NCI-H1694 (cell line): ENCODE measurements at regions not wholly inside any gene's neighbourhood (a gene's known extent, or its start where the extent isn't known, plus 50 kb on each side); places are given as distances from the start of the nearest gene placed in this dataset.

Experiments used
- DNase-seq: peaks from one replicate; lab custom pipeline; 2025; lab: John Stamatoyannopoulos, UW

DNA sequence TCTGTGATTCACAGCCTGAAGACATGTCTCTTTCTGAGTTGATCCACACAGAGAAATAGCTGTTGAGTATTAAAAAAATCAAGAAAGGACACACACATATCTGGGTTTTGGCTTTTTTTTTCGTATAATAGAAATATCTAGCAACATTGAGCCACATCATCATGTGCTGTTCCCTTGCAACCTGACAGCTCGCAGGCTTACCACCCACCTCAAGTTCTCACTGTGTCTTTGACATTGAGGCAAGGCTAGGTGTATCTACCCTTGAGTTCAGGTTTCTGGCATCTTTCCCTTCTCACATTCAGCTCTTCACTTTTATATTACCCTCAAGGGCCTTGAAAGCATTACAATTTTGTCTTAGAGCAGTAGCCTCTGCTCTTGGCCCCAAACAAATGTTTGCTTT, 490.3 kb upstream of the KIRREL3 start:
- DNase-seq, result no peak

GRCh38 chr11:127485541-127485940, 485.0 kb upstream of the KIRREL3 start:
- no peak for DNase-seq

DNA sequence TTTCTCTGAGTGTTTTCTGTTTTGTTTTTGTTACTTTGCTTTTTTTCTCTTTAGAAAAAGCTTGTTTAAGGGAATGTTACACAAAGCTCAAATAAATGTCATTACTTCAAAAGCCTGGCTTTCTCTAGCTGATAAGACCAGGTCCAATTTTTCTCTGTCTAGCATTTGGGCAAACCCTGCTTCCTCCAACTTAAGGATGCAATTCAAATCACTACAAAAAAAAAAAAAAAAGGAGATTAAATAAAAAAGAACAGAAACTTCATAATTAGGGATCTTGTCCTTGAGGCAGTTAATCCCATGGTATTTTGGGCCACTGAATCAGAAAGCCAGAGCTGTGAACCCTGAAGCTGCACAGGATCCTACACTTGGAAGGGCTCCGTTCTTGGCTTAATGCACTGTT, 480.8 kb upstream of the KIRREL3 start:
- DNase-seq, result no peak

DNA sequence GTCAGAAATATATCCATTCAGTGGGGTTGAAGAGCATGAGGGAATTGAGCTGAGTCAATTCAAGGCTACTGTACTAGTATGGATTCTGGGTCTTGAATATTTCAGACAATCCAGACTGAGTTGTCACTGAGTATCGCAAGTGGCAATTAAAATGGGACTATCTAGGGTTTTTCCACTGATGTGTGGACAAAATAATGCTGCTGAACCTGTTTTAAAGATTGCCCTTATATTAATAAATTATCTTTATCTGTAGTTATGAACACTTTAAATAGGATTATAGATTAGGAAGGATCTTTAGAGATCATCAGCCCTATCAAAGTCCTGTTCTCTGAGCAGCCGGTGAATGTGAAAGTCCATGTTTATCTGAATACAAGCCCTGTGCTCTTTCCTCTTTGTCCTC, 478.3 kb upstream of the KIRREL3 start:
- DNase-seq, result no peak

DNA sequence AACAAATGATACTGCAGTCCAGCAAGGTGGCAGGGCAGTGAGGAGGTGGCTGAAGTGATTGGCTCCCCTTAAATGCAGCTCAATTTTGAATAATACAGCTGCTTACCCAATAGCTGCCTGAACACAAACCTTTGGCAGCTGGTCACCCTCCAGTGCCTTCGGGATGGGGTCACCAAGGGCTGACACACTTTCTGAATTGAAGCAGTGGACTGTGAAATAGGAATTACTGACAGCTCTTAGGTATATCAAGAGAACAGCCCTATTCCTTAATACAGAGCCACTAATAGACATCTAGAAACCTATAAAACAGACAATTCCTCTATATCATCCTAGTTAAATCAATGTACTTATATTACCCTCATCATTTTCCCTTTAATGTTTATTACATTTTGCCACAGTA, 474.2 kb upstream of the KIRREL3 start:
- DNase-seq, result no peak

DNA sequence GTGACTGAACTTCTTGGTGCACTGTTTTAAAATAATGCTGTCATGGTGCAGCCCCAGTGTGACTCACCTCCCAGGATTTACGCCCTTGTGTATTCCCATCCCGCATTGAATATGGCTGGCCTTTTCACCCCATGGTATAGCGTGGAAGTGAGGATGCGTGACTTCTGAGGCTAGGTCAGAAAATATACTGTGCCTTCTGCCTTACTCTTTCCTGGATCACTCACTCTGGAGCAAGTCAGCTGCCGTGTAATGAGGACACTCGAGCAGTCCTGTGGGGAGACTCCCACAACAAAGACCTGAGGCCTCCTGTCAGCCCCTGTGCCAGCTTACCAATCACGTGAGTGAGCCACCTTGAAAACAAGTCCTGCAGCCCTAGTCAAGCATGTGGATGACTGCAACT, 471.9 kb upstream of the KIRREL3 start:
- no peak for DNase-seq

DNA sequence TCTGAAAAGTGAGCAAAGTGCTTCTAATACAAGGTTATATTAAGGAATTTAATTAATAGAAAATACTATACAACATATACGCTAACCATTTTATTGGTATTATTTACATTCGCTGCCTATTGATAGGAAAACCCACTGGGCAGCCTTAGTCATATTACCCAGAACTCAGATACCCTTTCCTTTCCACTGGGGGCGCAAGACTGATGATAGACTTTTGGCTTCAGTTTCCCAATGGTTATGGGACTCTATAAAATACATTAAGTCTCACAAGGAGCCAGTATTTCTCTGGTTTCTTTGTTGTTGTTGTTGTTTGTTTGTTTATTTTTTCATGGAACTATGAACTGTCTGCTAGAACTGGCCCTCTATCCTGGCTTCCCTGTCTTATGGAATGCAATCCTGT, 471.1 kb upstream of the KIRREL3 start:
- no peak for DNase-seq

DNA sequence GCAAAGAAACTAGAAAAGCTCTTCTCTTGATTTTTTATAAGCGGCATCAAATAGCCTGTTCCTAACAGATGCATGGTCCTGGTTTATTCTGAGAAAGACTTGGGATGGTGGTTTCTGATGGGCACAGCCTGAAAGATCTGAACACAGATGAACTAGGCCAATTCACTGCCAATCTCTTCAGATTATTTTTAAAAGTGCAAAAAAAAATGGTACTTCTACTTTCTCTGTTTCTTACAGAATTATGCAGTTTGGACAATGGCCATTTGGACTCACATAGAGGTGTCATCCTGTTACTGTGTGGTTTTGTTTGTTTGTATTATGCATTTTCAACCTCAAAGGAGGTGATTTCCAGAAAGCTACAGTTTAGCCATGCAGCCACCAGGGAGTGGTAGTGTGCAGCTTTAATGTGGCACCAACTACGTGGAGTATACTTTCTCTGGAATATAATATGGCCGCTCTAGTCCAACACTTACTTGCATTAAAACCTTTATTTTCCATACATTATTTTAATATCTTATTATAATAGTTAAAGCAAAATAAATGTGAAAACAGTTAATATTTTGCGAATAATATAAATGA, 469.8 kb upstream of the KIRREL3 start:
- DNase-seq, result no peak

DNA sequence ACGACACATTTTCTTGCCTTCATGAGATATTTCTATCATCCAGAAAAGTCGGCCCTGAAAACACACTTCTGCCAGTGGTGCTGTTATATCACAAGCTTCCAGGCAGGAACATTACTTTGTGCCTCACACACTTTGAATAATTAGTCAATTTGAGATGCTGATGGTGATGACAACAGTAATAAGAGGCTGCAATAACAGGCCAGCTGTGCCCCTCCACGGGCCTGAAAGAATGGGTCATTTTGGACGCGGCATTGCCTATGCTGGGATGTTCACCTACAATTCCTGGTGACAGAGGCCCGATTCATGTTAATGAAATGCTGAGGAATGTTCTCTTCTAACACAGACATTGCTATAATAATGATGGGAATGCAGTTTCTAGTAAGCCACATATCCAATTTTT, 463.8 kb upstream of the KIRREL3 start:
- no peak for DNase-seq

GRCh38 chr11:127462065-127462344, 461.4 kb upstream of the KIRREL3 start:
- DNase-seq, result no peak

DNA sequence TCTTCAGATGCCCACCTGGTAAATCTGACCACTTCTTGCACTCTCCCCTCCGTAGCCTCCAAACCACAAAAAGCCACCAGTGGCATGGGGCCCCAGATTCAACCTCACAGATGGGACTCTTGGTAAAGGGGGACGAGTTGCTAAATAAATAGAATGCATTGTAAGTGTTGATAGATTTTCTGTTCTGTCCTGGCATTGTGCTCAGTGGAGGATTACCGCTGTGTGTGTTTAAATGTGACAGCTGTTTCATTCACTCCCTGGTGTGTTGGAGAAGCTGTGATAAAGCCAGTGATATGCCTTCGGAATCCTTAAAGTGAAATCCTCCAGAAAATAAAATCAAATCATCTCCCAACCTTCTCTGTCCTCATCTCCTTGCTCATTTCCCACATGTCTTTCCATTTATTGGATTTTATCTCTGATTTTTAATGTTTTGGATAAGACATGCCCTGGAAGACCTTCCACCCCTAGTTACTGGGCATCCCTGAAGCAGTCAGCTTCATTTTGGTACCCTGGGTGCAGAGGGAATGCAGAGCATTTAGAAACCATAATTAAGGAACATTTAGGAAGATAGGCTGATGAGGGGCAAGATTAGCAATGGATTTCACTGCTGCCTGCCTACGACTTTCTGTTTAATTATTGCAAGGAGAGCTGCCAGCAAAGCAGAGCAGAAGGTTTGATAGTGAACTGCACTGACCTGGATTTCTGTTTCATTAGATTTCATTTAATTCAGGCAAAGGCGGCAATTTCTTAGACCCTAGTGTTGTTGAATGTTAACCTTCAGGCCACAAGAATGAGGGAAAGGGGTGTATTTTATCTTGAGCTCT, 460.9 kb upstream of the KIRREL3 start:
- no peak for DNase-seq

DNA sequence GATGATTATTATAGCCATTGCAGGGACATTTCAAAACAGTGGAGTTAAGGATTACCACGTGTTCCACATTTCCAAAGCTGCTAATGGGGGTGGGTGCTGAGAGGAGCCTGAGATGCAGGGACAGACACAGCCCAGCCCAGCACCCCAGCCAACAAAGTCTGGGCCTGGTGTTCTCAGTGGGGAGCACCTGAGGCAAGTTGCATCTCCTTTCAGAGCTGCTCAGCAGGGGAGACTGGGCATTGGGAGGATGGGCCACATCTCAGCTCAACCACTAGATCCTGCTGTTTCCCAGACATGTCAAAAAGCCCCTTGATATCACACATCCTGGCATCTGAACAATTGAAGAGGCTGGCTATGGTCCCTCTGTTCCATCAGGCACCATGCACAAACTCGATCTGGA, 458.0 kb upstream of the KIRREL3 start:
- no peak for DNase-seq

- peak; percentile 57 for DNase-seq
These were observed 454.3 kb upstream of the KIRREL3 start for GRCh38 chr11:127454856-127455255.

DNA sequence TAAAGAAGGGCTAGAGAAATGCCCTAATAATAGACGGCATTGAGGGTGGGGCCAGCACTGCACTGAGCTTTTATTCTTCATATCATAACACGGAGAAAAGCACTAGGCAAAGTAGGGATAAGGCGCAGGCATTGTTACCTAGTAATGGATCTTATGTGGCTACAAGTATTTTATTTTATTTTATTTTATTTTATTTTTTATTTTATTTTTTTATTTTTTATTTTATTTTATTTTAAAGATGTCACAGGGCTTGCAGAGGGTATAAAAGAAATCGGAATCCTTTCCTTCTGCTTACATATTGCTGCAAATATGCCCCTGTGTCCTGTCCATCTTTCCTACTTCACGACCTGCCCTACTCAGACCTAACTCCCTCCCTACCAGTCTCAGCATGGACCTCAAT, 452.0 kb upstream of the KIRREL3 start:
- DNase-seq, result no peak

DNA sequence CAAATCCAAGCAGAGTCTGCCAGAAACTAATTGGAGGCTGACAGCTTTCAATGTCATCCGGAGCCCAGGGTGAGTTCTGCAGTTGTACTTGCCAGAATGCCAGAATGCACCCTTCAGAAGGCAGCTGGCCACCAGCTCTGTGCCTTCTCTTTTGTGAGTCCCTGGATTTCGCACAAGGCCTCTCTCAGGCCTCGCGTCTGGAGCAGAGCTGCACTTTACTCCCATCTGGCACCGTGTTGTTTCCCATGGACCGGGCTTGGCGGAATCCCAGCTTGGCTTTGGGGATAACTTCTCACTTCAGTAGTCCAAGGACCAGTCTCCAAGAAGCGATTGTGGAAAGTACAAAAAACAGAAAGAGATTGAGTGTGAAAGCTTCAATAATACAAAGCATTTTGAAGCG, 451.3 kb upstream of the KIRREL3 start:
- DNase-seq, result no peak

DNA sequence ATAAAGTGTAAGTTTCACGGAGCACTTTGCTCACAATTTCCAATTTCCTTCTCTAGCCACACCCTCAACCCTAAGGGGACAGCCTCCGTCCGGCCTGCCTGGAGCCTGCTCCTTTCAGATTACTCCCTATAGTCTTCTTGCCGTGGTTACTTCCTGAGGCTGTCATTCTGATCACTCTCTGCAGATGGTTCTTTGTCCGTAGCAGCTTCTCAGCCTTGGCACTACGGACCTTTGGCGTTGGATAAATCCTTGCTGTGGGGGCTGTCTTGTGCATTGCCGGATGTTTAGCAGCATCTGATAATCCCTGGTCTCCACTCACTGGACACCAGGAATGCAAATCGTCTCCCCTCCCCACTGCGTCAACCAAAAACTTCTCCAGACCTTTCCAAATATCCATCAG, 447.5 kb upstream of the KIRREL3 start:
- DNase-seq, result no peak

DNA sequence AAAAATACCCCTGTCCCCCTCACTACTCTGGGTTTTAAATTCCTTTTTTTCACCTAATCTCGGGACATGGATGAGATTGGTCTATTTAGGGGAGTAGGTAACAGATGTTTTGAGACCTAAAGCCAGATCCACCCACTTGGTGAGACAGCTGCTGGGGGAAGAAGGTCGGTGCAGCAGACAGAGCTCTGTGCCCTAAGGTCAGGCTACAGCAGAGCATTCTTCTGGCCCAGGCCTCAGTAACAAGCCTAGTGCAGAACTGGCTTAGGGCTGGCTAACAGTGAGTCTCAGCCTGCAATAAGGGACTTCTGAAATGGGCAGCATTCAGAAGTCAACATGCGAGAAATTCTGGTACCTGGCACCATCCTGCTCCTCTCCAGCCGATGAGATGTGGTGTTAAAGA, 444.9 kb upstream of the KIRREL3 start:
- DNase-seq, result no peak

GRCh38 chr11:127443297-127443696, 442.7 kb upstream of the KIRREL3 start:
- DNase-seq, result no peak

DNA sequence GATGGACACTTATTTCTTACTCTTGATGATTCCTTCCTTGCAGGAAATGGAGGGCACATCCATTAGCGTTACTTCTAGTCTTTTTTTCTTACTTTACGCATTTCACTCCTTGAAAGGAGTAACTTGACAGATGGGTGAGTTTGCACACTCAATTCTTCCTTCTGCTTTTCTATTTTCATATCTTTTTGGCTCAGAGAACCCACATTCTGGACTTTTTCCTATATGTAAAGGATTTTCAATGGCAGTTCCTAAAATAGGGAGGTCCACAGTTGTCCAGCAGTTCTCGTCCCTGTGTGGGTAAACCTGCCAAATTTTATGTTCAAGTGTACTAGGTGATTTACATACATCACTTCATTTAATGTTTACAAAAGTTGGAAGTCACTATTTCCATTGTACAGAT, 440.0 kb upstream of the KIRREL3 start:
- DNase-seq, result no peak

DNA sequence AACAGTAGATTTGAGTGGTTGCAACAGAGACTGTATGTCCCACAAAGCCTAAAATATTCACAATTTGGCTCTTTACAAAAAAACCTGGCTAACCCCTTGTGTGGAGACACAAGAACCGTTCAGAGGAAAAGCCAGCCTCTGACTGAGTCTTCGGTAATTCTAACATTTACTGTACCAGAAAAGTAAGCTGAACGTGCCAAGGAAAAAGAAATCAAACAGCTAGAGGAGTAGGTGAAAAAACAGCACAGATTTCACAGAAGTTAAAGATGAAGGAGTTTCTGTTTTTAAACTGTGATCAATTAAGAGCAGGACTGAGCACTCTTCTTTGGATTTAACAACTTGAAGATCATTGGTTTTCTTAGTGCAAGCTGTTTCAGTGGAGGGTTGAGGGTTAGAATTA, 424.7 kb upstream of the KIRREL3 start:
- DNase-seq, result no peak

- no peak for DNase-seq
These were observed 424.1 kb upstream of the KIRREL3 start for GRCh38 chr11:127424661-127425060.

GRCh38 chr11:127420139-127420538, 419.6 kb upstream of the KIRREL3 start:
- DNase-seq, result no peak

GRCh38 chr11:127412722-127413380, 412.3 kb upstream of the KIRREL3 start:
- no peak for DNase-seq

- DNase-seq, result no peak
These were observed 411.7 kb upstream of the KIRREL3 start for GRCh38 chr11:127412234-127412633.
